HG03575 (cell line): ENCODE measurements at regions not wholly inside any gene's neighbourhood (a gene's known extent, or its start where the extent isn't known, plus 50 kb on each side); places are given as distances from the start of the nearest gene placed in this dataset.
"Not testable (repeated sequence)": the region's sequence is repeated elsewhere in the genome, so short reads cannot be mapped to it uniquely, and the experiment has no call there.

ENCODE experiments used
- ATAC-seq: cut with Tn5 transposase; IDR thresholded peaks from one replicate; pipeline ENCODE4 v1.9.1; 2021; ENCODE audit not compliant: unreplicated experiment, insufficient number of reproducible peaks, low FRiP score; ENCODE audit errors: extremely low read depth

DNA sequence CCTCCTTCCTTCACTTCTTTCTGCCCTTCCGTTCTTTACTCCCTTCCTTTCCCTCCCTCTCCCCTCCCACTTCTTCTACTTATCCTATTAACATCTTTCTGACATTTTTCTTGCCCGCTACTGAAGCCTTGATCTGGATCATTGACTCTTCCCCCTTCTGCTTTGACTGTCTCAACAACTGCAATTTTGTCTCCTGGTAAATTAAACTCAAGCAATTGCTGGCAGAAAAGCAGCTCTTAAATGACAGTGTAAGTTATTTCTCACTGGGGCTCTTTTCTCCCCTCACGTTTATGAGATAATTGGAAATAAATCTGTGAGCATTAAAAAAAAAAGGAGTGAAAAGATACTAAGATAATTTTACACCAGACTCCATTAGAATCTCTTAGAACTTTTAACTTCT is 120.0 kb downstream of the SLC17A6 start:
- no peak for ATAC-seq

DNA sequence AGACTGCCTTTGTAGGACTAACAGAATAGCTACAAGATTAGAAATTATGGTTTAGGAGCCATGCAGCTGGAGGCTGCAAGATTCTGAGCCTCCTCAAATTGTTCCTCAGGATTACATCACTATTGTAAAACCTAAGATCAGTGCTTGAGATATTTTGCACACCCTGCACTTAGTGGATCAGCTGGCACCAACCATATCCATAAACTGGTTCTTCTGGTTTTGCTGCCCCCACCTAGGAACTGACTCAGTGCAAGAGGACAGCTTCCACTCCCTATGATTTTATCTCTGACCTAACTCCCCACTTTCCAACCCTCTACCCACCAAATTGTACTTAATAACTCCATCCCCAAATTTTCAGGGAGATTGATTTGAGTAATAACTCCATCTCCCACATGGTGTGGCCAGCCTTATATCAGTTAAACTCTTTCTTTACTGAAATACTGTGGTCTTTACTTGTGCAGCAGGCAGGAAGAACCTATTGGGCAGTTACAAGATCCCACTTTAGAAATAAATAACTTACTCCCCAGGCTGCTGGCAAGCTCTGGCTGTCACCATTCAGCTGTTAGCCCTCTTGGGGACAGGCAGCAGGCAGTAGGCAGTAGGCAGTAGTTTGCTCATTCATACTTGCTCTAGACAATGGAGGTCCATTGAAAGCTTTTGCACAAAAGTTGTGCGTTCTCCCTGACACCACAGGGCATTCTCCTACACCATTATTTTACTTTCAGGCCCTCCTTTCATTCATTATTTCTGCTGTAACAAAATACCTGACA is 119.0 kb downstream of the SLC17A6 start:
- no peak for ATAC-seq

DNA sequence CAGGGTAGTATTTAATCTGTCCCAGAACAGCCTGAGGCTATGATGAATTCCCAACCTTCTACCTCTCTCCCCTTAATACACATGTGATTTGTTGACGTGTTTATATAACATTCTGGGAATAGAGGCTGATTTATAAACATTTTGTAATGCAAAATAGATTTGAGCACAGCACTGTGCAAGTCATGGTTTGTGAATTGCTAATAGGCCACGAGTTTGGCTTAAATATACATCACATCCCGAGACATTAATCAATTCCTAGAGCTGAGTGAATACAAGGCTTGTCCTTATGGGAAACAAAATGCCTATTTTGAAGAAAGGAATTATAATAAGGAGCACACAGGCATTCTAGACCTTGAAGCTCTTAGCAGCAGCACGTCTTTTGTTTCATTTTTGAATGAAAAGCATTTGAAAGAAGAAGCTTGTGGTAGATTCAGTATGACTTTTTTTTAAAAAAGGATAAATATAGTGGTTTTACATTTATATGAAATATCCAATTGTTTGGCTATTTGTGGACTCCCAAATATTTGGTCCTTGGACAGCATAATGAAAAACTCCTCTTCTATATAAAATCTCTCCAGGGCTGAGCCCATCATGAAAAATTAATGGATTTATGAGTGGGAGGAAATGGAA is 116.4 kb downstream of the SLC17A6 start:
- ATAC-seq, result no peak

DNA sequence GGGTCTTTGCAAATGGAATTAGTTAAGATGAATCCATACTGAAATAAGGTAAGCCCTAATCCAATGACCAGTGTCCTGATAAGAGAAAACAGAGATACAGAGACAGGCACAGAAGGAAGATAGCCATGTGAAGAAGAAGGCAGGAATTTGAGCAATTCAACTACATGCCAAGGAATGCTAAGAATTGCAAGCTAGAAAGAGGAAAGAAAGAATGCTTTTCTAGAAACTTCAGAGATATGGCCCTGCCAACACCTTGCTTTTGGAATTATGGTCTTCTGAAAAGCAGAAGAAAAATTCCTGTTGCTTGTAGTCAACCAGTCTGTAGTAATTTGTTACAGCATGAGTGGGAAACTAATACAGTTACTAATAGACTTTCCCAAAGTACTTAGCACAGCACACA is 111.3 kb downstream of the SLC17A6 start:
- ATAC-seq, result no peak

DNA sequence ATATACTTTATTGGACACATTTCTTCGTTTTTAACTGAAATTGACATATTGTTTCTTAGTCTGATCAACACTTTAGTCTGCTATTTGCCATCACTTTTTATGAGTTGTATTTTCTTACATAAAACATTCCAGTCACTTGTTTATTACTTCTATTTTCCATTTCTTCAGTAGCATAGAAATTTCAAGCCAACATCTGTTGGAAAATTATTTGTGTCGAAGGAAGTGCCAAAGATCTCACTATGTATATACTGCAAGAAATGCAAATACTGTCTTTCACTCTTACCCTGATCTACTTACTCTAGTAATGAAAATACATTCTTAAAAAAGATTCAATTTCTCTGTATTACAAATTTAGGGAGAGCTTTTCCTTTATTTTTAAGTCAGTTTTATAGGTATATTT is 105.9 kb downstream of the SLC17A6 start:
- no peak for ATAC-seq

DNA sequence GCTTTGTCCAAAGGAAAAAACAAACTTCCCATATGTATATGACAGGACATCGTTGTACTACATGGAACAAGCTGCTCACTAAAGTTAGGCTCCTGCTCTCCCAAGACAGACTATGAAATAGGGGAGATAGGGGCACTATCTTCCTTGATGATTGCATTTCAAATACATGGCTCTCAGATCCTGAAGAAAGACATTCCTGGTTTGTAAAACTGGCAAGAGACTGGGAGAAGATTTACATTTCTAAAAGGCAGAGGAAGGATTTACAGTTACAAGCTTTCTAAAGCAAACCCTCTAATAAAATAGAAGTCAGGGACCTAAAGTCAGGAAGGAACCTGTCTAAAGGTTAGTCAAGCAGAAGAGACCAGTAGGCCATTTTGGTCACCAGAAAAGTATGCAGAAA is 103.7 kb downstream of the SLC17A6 start:
- ATAC-seq, result no peak

DNA sequence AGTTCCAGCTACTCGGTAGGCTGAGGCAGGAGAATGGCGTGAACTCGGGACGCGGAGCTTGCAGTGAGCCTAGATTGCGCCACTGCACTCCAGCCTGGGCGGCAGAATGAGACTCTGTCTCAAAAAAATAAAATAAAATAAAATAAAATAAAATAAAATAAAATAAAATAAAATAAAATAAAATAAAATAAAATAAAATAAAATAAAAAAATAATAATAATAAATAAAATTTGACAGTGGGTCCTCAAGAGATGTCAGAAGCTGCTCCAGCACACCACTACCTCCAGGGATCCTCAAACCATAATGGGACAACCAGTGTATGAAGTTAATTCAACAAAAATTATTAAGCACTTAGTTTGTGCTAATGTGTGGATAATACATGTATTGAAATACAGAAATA is 97.4 kb downstream of the SLC17A6 start:
- not testable (repeated sequence) for ATAC-seq

DNA sequence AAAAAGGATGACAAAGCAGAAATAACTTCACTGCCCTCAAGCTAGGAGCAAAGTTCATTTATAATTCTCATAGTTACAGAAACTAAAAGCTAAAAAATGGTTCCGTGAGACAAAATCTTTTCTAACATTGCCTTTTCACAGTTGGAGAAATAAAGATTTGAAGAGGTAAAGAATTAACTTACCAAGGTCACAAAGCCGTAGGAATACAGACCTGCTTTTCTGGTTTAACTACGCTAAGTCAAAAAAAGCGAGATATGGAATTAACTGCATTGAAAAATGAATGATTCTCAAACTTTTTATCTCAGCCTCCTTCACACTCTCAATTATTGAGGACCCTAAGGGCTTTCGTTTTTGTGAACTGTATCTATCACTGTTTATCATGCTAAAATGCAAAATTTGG is 95.3 kb downstream of the SLC17A6 start:
- no peak for ATAC-seq

DNA sequence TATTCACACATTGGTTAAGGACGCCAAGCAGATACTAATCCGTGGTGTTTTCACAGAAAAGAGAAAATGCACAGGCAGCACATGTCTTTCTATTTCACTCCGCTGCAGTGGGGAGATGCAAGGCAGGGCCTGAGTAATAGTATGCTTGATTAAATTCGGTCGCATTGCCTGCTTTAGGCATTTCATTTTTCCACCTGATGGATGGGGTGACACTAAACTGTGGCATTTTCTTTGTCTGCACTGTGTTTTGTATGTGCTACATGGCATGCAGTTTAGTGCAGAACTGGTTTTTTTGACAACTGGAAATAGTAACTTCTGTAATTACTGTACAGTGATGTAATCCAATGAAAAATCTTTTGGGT is 94.9 kb downstream of the SLC17A6 start:
- no peak for ATAC-seq

DNA sequence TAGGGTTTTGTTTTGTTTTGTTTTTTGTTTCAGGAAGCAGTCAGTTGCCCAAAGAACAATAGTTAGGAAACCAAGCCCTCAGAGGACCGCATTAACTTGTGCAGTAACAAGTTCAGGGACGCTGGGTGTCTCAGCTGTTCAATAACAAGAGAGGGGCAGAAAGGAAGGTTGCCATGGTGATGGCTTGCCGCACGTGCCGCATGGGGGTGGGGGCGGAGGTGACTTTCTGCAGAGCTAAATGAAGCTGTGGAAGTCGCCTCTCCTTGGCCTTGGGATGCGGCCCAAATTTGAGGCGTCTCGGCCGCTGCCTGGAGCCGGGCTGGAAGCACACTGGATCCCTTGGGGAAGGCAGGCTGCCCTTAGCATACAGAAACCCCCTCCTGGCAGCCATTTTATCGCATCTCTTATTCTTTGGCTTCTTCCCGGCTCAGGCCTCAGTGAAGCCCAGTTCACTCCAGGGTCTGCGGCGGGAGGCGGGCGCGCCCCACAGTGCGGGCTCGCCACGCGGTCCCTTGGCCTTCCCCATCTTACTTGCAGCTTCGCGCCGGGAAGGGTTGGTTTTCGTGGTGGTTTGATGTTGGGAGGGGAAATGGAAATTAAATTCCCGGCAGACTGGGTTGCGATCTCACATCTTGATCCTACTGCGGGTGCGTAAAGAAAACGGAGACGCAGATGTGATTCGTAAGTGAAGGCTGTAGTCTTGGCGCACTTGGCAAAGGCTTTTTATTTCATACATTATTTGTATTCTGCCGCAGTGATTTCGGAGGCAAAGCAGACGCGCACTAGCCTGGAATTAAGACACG is 94.3 kb downstream of the SLC17A6 start:
- no peak for ATAC-seq

DNA sequence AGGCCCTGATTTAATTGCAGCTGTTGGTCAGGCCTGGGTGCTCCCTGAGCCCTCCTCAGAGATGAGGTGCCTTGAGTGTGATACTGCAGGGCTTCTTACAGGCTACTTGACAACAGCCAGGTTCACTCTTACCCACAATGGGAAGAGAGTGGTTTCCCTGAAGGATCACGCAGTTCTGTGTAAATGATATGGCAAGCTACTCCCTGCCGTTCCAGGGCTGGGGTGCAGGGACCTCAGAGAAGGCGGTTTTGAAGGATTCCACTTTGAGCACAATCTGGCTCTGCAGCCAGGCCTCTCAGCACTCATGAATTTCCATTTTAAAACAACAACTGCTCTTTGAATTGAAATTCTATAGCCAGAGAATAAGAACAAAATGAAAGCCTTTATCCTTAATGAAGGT is 92.9 kb downstream of the SLC17A6 start:
- ATAC-seq, result no peak

DNA sequence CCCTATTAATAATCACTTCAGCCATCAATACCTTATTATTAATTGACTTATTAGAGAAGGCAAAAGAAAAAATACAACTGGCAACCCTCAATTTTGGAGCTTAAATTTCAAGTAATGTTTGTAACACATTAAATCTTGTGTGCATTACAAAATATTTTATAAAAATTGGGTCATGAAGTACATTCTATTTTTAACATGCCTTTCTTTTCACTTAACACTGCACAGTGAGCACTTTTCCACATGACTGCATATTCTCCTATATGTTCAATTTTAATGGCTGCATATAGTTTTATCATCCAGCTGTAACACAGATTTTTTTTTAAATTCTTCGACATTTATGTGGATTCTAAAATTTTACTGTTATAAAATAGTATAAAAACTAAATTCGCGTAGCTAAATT is 92.5 kb downstream of the SLC17A6 start:
- no peak for ATAC-seq

DNA sequence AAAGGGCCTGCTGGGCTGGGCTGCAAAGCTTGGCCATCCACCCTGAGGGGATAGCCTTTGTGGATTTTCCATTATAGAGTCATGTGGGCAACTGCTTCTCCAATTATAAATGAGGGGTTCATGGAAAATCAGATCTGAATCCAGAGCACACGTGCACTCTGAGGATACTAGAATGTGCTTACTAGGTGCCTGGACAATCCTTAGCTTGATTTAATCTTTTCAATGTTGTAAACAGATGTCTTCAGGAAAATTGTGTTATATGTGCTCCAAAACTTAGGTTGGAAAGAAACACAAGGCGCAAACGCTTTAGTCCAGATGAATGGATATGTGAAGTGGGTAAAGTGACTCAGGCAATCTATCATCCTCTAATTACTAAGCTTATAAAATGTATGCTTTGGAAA is 92.0 kb downstream of the SLC17A6 start:
- ATAC-seq, result no peak
